DMS153 treated with DMSO at 0.1 percent for 48 hours (cell line): ENCODE measurements at regions not wholly inside any gene's neighbourhood (a gene's known extent, or its start where the extent isn't known, plus 50 kb on each side); places are given as distances from the start of the nearest gene placed in this dataset.

ENCODE experiments used
- DNase-seq: peaks from one replicate; lab custom pipeline; 2025; ENCODE audit not compliant: unreplicated experiment; lab: John Stamatoyannopoulos, UW

DNA sequence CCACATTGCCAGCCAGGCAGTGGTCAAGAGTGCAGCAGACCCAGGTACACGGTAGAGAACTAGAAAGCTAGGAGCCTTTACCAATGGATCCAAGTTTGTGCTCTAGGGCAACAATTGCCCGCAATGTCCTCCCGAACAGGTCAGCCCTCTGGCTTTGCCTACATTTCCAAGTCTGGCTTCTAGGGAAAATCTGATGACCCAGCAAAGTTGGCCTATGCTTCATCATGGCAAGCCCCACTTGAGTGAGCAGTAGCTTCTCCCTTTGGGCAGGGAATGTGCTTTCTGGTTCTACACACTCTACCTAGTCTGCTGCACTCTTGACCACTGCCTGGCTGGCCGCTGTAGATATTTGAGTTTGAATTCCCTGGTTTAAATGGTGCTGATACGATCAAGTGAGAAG is 361.6 kb upstream of the NR2F2 start:
- no peak for DNase-seq

DNA sequence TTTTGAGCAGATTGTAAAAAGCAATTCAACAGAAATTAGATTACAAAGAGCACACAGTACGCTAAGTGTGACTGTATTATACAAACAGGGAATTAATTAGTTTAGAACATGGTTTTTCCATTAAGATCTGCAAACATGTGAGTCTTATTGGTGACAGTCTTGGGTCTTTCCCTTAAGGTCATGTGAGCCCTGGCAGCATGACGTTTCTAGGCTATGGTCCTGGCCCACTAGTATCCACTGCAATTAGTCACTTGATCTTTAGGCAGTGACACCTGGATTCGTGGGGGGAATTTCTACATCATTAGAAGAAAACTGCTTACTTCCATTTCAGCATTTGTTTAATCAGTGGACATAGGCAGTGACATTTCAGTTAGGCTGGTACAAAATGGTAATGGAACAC is 360.2 kb upstream of the NR2F2 start:
- DNase-seq, result no peak

DNA sequence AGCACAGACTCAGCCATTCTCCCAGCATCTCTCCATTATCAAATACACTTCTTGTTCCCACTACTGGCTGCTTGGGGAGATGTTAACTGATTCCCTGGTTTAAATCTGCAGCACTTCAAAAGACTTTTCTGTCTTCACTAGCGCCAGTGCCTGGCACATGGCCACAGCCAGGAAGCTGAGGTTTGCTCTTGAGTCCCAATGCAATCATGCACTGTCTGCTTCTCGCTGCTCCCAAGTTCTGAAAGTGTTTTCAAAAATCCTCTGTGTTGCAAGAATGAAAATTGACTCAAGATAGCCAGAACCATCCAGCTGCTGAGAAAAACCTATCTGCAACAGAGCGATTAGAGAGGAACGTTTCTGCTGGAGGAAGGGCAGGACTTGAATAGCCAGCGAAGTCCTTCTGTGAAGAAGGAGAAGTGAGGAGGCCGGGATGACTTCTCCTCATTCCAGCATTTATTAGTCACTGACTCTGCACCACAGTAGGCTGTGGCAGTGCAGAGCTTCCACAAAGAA is 358.4 kb upstream of the NR2F2 start:
- no peak for DNase-seq

DNA sequence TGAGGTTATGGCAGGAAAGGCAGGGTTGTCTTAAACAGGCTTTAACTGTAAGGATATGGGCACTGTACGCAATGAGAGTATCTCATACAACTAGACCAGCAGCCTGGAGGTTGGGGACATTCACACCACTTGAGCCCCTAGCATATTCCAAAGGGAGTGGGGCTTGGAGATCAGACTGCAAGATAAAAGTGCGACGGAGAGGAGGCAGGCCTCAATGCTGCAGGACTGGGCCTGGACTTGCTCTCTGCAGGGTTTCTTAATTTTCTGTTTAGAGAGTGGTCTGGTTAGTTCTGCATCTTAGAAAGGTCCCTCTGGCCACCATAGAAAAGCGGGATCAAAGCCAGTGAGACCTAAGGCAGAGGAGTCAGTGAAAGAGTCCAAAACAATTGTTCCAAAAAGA is 357.7 kb upstream of the NR2F2 start:
- no peak for DNase-seq

DNA sequence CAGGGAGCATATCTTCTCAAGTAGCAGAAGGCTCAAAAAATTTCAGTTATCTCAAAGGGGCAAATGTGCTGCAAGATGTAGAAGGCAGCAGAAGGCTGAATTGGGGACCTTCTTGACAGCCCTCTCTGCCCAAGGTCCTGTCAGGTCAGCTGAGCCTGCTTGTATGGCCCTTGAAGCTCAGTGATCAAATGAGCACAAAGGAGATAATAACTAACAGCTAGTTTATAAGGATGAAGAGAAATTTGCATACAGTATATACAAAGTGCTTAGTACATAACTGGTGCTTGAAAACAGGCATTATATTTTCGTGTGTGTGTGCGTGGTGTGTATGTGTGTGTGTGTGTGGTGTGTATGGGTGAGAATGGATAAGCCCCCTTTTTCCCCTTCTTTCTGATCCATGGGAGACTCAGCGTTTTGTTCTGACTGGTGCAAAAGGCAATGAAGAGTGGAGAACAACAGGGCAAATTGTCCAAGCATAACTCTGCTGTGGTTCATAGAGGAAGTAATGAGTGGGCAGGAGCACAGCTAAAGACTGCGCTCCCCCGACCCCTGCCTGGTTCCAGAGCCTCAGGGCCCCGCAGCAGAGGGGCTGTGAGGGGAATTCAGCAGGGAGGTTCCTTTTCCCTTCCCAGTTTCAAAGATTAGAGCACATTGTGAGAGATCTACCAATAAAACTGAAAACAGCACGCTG is 356.8 kb upstream of the NR2F2 start:
- no peak for DNase-seq

DNA sequence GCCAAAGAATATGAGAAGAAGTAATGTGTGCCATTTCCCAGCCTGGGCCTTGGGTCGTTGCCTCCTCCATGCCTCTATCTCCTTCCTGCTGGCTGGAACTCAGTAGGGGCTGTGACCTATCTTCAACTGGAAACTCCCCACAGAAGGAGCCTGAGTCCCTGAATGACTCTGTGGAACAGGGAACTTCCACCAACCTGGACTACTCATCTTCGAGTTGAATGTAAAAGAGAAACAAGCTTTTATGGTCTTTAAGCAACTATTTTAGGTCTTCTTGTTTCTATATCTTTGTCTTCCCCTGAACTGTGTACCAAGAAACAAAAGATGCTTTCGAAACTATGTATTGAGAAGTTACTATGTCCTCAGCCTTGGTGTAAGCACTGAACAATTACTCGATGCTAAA is 355.3 kb upstream of the NR2F2 start:
- DNase-seq, result no peak

DNA sequence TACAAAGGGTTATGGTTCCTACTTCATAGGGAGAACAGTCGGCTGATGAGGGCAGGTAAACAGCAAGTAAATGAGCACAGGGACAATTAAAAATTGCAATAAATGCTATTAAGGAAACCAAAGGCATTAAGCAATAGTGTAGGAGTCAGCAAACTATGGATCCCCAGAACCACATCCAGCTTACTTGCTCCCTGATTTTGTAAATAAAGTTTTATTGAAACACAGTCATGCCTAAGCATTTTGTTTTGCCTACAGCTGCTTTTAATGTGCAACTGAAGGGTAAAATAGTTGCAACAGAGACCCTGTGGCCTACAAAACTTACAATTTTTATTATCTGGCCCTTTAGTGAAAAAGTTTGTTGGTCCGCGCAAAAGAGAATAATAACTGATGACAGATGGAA is 351.2 kb upstream of the NR2F2 start:
- DNase-seq, result no peak

DNA sequence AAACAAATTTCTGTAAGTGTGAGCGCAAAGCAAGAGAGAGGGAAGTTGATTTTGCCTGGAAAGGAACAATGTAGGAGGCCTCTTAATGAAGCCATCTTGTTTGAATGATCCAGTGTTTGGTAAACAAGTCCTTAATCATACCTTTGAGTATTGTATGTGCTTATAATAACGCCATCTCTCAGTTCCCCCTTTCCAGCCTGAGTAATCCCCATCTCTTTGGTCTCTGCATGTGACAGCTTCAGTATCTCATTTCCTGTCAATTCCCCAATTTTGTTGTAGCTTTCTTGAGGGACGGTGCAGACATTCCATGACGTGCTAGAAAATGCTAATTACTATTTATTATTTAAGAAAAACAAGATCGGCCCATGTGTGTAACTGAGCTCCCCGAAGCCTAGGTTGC is 349.3 kb upstream of the NR2F2 start:
- DNase-seq, result no peak

DNA sequence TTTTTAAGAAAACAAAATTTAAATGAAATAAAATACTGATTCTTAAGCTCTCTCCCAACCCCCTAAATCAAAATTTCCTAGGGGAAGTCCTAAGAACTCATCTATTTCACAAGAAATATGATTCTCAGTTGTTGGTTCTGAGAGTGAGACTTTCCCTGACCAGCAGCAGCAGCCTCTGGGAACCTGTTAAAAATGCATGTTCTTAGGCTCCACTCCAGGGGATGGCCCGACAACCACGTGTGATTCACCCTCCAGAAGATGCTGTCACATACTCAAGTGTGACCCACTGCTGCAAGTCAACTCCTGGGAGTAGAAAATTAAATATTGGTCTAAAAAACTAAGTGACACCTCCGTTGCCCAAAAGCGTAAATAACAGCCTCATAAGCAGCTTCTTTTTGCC is 343.2 kb upstream of the NR2F2 start:
- DNase-seq, result no peak

DNA sequence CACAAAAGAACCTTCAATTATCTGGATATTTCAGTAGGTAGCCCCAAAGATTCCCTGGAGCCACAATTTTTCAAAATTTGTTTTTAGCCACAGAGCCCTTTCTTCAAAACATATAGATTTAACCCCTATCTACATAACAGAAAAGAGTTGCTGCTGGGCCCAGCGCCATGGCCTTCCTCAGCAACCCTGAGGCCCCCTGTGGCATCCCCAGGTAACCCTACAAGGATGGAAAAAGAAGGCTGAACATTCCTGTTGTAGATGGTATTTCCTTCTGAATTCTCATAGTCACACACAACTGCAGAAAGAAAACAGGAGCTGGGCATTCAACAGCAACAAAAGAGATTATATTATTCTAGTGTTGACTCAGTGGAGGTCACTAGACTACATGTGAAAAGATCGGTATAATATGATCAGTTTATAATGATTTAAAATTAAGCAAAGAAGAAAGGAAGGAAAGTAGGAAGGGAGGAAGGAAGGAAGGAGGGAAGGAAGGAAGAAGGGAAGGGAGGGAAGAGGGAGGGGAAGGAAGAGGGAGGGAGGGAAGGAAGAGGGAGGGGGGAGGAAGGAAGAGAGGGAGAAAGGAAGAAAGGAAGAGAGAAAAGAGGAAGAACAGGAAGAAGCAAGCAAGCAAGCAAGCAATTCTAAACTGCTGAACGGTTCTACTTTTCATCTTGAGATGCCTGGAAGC is 342.5 kb upstream of the NR2F2 start:
- no peak for DNase-seq

DNA sequence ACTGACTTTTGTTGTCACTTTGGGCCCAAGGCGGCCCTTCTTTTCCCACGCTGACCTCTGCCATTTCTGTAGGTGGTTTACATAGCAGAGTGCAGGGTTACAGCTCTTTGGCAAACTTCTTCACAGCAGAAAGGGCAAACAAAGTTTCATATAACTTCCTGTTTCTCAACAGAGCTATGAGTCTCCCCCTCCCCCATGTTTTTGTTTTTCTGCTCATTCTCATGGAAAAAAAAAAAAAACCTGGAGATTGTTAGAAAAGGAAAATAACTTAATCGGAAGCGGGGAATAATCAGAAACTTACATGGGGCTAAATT is 342.0 kb upstream of the NR2F2 start:
- DNase-seq, result no peak

DNA sequence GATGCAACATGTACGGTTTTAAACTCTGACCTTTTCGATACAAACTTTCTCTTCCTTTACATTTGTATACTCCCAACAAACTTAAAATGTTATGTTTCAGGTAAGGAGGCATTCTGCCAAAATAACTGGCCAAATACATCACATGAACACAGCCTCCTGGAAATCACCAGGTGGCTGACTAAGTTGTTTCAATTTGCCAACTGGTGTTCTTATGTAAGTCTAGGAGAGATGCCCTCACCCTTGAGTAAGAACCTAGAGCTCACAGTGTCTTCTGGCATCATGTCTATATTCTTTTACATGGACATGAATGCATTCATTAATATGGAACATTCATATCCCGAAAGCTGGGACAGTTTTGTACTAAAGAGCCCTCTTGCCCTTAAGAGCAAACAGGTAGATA is 341.1 kb upstream of the NR2F2 start:
- DNase-seq, result no peak

DNA sequence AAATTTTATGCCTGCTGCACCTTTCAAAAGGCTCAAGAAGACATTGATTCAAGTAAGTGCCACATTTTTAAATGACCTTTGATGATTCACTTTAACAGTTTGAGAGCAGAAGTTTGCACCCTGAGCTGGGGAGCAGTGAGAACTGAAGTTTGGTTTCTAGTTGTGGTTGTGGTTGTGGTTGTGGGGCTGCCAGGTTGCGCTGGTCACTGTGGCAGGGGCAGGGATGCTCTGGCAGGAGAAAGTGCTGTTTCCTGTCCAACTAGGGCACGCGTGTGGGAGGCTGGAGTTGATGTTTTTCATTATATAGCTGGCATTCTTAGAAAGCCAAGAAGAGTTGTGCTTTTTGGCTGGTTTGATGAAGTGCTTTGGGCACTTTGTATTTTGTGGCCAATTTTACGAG is 339.7 kb upstream of the NR2F2 start:
- no peak for DNase-seq

DNA sequence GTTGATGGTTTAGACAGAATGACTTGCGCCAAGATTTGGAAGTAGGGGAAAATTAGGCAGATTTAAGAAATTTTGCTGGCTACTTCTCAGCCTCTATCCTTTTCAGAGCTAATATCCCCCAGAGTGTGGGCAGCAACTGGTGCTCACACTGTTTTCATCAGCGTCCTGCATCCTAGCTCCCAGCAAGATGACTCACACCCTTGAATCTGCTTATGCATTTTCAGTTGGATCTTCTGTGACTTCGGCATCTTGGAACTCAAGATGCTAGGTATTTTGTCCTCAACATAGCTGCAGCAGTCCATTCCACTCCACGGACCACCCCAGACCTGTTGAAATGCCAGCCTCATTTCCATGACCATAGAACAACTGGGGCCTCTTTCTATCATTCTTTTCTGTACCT is 336.1 kb upstream of the NR2F2 start:
- DNase-seq, result no peak

DNA sequence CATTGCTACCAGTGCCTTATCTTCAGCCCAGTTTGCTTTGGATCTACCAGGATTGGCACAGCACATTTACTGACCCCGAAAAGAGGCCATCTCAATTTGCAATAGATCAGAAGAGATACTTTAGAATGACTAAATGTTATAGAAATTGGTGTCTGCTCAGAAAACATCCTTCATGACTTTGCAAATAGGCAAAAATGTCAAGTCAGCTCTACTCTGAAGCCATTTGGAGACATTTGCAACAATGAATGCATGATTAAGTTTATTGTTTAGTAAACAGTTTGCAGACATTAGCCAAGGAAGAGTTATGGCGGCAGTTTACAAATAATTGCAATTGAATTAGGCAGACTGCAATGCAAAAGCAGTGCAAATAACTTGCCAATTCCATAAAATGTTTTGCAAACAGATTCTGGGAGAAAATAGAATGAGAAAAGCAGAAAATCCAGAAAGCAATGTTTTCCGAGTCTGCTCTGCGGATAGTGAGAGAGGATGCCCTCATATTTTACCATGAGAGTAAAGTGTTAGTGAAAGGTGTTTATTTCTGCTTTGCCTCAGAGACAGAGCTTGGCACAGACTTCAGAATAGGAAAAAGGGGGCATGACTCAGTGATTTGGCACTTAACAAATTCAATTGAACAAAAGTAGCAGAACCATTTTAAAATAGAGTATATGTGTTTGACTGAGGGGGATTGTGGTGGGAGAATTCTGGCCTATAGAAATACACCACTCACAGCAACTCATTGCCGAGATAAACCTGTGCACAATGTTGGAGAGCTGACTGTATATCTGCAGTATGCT is 334.9 kb upstream of the NR2F2 start:
- DNase-seq, result no peak

DNA sequence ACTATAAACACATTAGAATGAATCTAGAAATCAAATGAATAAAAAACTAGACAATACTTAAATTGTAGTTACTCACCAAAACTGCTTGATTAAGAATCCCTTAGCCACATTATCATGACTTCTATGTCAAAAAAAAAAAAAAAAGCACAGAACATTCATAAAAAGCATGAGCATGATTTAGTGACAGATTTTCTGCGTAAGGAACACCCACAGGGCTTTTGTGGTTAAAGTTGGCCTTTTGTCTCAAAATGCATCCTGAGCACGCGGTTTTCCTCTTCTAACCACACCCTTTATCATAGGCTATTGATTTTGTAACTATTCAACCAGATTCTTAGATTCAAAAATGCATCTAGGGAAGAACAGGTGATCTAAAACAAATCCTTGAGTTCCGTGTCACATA is 334.0 kb upstream of the NR2F2 start:
- DNase-seq, result no peak

DNA sequence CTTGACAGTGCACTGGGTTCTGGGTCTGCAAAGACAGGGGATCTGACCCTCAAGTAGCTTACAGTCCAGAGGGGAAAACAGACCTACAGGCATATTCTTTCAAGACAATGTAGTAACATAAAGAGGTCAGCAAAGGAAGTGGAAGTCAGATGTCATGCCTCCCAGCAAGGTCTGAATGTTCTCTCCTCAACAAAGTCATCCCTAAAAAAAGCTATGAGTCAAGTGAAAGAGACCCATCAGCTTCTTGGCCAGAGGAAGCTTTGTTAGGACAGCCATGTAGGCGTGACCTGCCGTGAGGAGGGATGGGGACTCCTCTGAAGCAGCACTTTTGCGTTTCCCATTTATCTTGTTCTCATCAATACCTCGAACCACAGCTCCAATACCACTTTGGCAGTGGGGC is 331.6 kb upstream of the NR2F2 start:
- no peak for DNase-seq

DNA sequence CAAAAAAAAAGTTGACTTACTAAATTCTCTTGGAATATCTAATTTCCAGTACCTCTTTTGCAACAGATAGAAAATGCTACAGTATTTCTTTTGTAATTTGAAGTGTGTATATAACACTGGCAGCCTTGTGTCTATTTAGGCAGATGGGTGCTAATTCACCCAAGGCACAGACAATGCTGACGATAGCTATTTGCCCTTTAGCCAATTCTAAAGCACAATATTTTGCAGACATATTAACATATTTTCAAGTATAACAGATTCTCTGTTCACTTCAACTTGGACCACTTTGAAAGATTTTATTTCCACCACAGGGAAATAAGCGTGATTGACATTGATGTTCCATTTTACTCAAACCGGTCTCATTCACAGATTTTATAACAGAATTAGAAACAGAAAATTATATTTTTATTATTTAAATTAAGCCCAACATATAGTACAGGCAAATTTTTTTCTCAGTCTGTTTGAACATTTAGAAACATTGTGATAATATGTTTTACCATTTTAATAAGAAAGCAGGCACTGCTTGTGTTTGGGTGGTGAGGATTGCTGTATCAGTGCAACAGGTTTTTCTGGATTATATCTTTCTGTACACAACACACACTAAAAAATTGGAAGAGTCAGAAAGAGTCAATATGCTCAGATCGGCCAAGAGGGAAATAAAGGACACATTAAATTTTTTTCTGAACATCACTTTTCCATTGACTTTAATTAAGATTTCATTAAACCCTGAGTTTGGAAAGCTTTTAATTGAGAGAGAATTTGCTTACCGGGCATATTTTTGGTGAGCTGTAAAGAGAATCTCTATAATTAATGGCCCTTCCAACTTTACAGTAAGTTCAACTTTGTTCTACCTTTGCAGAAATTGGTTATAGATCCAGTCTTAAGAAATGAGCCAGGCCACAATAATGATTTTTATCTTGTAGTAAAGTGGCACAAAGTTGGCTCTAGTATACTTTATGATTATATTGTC is 327.3 kb upstream of the NR2F2 start:
- DNase-seq, result no peak

DNA sequence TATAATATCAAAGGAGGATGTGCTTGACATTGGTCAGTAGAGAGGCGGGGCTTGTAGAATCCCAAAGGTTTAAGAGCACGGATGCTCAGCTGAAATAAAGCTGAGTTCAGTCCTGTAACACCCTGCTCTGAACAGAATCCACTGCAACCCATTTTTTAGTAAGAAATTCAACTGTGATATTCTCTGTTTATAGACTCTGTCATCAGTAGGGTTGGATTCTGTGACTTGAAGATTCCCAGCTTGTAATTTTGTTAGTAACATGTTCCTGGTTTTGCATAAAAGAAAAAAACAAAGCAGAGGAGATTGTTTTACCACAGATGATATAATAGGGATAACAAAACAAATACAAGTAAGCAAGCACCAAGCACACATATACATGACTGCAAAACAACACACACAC is 324.6 kb upstream of the NR2F2 start:
- DNase-seq, result no peak

DNA sequence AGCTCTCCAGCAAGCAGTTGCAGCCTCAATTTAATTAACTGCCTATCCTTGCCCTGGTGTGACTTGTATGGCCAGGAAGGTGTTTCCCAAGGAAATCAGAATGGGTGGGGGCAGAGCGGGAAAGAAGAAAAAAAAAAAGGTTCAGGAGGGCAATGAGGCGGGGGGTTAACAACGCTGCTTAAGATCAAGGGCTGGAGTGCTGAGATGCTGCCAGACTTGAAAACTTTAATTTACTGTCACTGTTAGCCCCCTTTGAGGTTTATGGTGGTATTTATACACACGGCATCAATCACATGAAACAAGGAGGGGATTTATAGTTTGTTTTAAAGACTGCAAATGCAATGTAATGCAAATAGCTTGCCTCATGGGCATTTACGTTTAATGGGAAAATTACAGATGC is 319.4 kb upstream of the NR2F2 start:
- no peak for DNase-seq

DNA sequence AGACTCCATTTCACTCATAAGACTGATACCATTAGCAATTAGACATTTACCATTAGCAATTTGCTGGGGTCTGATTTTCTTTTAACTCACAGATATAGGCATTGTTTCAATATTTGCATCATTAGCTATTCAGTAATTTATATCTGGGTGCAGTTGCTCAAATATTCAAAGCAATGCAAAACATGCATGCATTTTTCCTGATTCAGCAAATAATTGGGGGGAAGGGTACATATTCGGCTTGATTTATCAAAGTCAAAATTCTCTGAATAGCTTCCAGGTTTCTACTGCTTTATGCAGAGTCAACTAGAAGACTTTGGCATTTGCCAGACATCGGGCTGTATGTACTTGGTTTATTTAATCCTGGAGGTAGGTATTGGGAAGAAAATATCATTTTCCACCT is 315.6 kb upstream of the NR2F2 start:
- no peak for DNase-seq
